PFSK-1 (cell line): ENCODE measurements at regions not wholly inside any gene's neighbourhood (a gene's known extent, or its start where the extent isn't known, plus 50 kb on each side); places are given as distances from the start of the nearest gene placed in this dataset.

ENCODE experiments used
- FOXP2 ChIP-seq: optimal IDR thresholded peaks from 2 replicates; pipeline ENCODE3; 2011; ENCODE audit warnings: borderline replicate concordance, control low read depth, inconsistent platforms; ENCODE audit not compliant: insufficient read depth; ENCODE audit errors: extremely low read length, extremely low read depth
- POLR2AphosphoS5 ChIP-seq: IDR thresholded peaks from 2 replicates; pipeline ENCODE4 v1.6.1; 2012; ENCODE audit warnings: low read depth, mild to moderate bottlenecking, control low read depth, low read length, moderate library complexity
- SIN3A ChIP-seq: IDR thresholded peaks from 2 replicates; pipeline ENCODE4 v1.6.1; 2012; ENCODE audit warnings: mild to moderate bottlenecking, low read length, moderate library complexity, borderline replicate concordance; ENCODE audit not compliant: insufficient read depth
- TAF1 ChIP-seq: IDR thresholded peaks from 2 replicates; pipeline ENCODE4 v1.6.1; 2012; ENCODE audit warnings: low read length, control low read depth, borderline replicate concordance; ENCODE audit not compliant: insufficient read depth
- TF ChIP-seq, protein P1 (sequence below), 2 experiments: IDR thresholded peaks; 2 replicates each; pipeline versions ENCODE4 v1.6.1 to v1.8.0; 2011 to 2012; ENCODE audit warnings: low read depth in 2 of 2, low read length in 2 of 2, control low read depth in 1 of 2, inconsistent platforms in 1 of 2, mild to moderate bottlenecking in 1 of 2, moderate library complexity in 1 of 2; ENCODE audit not compliant: insufficient read depth in 1 of 2

GRCh38 chr2:215716956-215717355 is 281.1 kb upstream of the FN1 start:
- TF ChIP-seq, protein P1, sequence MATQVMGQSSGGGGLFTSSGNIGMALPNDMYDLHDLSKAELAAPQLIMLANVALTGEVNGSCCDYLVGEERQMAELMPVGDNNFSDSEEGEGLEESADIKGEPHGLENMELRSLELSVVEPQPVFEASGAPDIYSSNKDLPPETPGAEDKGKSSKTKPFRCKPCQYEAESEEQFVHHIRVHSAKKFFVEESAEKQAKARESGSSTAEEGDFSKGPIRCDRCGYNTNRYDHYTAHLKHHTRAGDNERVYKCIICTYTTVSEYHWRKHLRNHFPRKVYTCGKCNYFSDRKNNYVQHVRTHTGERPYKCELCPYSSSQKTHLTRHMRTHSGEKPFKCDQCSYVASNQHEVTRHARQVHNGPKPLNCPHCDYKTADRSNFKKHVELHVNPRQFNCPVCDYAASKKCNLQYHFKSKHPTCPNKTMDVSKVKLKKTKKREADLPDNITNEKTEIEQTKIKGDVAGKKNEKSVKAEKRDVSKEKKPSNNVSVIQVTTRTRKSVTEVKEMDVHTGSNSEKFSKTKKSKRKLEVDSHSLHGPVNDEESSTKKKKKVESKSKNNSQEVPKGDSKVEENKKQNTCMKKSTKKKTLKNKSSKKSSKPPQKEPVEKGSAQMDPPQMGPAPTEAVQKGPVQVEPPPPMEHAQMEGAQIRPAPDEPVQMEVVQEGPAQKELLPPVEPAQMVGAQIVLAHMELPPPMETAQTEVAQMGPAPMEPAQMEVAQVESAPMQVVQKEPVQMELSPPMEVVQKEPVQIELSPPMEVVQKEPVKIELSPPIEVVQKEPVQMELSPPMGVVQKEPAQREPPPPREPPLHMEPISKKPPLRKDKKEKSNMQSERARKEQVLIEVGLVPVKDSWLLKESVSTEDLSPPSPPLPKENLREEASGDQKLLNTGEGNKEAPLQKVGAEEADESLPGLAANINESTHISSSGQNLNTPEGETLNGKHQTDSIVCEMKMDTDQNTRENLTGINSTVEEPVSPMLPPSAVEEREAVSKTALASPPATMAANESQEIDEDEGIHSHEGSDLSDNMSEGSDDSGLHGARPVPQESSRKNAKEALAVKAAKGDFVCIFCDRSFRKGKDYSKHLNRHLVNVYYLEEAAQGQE (IDR thresholded peaks at IDR 0.05; ENCODE audit: insufficient read depth in 1 of 2, low read depth in 2 of 2, low read length in 2 of 2): no peak
- TF ChIP-seq TAF1 (no peak), SIN3A (no peak)

GRCh38 chr2:215712871-215713790 is 277.3 kb upstream of the FN1 start:
- TF ChIP-seq POLR2AphosphoS5 (no peak), TAF1 (no peak), FOXP2 (no peak), SIN3A (no peak)
- TF ChIP-seq, protein P1 (IDR thresholded peaks at IDR 0.05; ENCODE audit: insufficient read depth in 1 of 2, low read depth in 2 of 2, low read length in 2 of 2): no peak

- no peak for TF ChIP-seq POLR2AphosphoS5
- no peak for TF ChIP-seq TAF1
- TF ChIP-seq FOXP2: no peak
- TF ChIP-seq, protein P1 (IDR thresholded peaks at IDR 0.05; ENCODE audit: insufficient read depth in 1 of 2, low read depth in 2 of 2, low read length in 2 of 2): no peak
- TF ChIP-seq SIN3A: no peak
Measured at GRCh38 chr2:215712219-215712868, 276.5 kb upstream of the FN1 start.

GRCh38 chr2:215711471-215712034 is 275.7 kb upstream of the FN1 start:
- no peak for TF ChIP-seq FOXP2
- TF ChIP-seq, protein P1 (IDR thresholded peaks at IDR 0.05; ENCODE audit: insufficient read depth in 1 of 2, low read depth in 2 of 2, low read length in 2 of 2): no peak
- TF ChIP-seq POLR2AphosphoS5: no peak
- TF ChIP-seq SIN3A: no peak
- TF ChIP-seq TAF1: no peak
